ENCODE measurements at regions not wholly inside any gene's neighbourhood (a gene's known extent, or its start where the extent isn't known, plus 50 kb on each side); places are given as distances from the start of the nearest gene placed in this dataset.

DNA sequence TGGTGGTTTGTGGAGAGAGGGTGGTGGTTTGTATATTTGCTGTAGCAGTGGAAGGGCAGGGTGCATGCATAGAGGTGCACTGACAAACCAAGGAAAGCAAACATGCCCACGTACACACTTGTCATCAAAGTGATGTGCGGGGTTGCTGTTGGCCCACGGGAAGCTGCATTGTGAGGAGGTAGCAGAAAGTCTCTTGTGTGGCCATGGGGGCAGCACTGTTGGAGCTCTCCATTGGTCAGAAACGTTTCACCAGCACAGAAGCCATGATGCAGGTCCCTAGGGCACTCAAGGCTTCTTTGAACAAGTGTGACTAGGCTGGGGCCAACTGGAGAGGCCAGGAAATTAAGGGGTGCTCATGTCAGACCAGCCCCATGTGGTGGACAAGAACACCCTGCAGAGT is 174.8 kb upstream of the KLF8 start:
- no peak overlapping the region for H3K27ac Mint-ChIP-seq
- no peak overlapping the region for H3K4me3 Mint-ChIP-seq
- no peaks in the 10 kb centered on the region for H3K27me3 Mint-ChIP-seq (ENCODE audit: low read depth)
- no peak for DNase-seq (ENCODE audit: low spot score in 2 of 2, unreplicated experiment in 2 of 2)
- no peaks in the 10 kb centered on the region for H3K4me1 Mint-ChIP-seq
- peaks cover 80% of the 10 kb centered on the region for H3K9me3 Mint-ChIP-seq
- TF ChIP-seq, protein P1, sequence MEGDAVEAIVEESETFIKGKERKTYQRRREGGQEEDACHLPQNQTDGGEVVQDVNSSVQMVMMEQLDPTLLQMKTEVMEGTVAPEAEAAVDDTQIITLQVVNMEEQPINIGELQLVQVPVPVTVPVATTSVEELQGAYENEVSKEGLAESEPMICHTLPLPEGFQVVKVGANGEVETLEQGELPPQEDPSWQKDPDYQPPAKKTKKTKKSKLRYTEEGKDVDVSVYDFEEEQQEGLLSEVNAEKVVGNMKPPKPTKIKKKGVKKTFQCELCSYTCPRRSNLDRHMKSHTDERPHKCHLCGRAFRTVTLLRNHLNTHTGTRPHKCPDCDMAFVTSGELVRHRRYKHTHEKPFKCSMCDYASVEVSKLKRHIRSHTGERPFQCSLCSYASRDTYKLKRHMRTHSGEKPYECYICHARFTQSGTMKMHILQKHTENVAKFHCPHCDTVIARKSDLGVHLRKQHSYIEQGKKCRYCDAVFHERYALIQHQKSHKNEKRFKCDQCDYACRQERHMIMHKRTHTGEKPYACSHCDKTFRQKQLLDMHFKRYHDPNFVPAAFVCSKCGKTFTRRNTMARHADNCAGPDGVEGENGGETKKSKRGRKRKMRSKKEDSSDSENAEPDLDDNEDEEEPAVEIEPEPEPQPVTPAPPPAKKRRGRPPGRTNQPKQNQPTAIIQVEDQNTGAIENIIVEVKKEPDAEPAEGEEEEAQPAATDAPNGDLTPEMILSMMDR (IDR thresholded peaks at IDR 0.05; ENCODE audit: unreplicated experiment), result no peak
- H3K36me3 Mint-ChIP-seq, result peaks cover 17% of the 10 kb centered on the region

DNA sequence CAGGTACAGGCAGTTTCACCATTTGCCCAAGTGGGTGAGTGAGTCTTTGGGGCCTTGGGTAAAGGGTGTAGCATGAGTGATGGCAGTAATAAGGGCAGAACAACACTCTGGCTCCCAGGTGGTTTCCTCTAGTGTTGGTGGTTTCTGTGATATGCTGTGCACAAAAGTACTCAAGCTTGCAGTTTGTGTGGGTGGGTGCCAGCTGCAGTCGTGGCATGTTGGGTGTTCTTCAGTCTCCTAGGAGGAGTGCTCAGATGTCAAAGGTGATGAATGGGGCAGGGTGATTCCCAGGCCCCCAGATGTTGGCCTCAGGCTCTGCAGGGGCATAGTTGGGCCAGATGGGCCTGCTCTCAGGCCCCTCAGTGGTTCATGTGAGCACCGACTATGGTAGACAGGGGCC is 166.1 kb upstream of the KLF8 start:
- DNase-seq (ENCODE audit: low spot score in 2 of 2, unreplicated experiment in 2 of 2), result no peak
- H3K27ac Mint-ChIP-seq, result no peak overlapping the region
- peaks cover 4% of the 10 kb centered on the region for H3K36me3 Mint-ChIP-seq
- TF ChIP-seq, protein P1 (IDR thresholded peaks at IDR 0.05; ENCODE audit: unreplicated experiment), result no peak
- no peaks in the 10 kb centered on the region for H3K27me3 Mint-ChIP-seq (ENCODE audit: low read depth)
- H3K9me3 Mint-ChIP-seq, result peaks cover 44% of the 10 kb centered on the region
- no peak overlapping the region for H3K4me3 Mint-ChIP-seq
- H3K4me1 Mint-ChIP-seq, result no peaks in the 10 kb centered on the region

DNA sequence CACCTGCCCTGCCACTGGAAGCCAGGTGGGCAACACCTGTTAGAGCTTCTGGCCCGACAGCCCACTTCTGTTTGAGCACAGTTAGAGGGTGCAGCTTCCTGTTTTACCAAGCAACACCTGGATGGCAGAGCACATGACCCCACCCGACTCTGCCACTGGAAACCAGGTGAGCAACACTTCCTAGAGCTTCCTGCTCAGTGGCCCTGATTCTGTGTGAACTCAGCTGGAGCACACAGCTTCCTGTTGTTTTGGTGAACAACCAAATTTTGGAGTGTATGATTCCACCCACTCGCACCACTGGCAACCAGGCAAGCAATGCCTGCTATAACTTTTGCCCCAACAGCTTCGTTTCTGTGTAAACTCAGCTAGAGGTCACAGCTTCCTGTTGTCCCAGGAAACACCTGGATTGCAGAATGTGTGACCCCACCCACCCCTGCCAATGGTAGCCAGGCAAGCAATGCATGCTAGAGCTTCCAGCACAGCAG is 163.8 kb upstream of the KLF8 start:
- Mint-ChIP-seq H3K27ac (no peak overlapping the region), H3K9me3 (peaks cover 28% of the 10 kb centered on the region), H3K36me3 (no peaks in the 10 kb centered on the region), H3K27me3 (ENCODE audit: low read depth) (no peaks in the 10 kb centered on the region), H3K4me1 (no peaks in the 10 kb centered on the region), H3K4me3 (no peak overlapping the region)
- TF ChIP-seq, protein P1 (IDR thresholded peaks at IDR 0.05; ENCODE audit: unreplicated experiment), result no peak
- DNase-seq (ENCODE audit: low spot score in 2 of 2, unreplicated experiment in 2 of 2), result no peak

DNA sequence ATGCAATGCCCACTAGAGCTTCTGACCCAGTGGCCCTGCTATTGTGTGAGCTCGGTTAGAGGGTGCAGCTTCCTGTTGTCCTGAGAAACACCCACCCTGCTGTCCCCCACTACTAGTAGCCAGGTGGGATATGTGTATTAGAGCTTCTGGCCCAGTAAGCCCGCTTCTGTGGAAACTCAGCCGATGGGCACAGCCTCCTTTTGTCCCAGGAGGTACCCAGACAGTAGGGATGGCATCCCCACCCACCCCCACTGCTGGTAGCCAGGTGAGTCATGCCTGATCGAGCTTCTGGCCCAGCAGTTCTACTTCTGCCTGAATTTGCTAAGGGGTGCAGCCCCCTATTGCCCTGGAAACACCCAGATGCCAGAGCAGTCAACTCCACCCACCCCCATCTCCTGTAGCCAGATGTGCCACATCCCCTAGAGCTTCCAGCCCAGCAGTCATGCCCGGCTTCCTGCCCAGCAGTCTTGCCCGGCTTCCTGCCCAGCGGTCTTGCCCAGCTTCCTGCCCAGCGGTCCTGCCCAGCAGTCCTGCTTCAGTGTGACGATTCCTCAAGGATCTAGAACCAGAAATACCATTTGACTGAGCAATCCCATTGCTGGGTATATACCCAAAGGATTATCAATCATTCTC is 162.7 kb upstream of the KLF8 start:
- TF ChIP-seq, protein P1 (IDR thresholded peaks at IDR 0.05; ENCODE audit: unreplicated experiment), result no peak
- no peaks in the 10 kb centered on the region for H3K4me1 Mint-ChIP-seq
- no peaks in the 10 kb centered on the region for H3K36me3 Mint-ChIP-seq
- no peak overlapping the region for H3K4me3 Mint-ChIP-seq
- H3K9me3 Mint-ChIP-seq, result peaks cover 28% of the 10 kb centered on the region
- no peaks in the 10 kb centered on the region for H3K27me3 Mint-ChIP-seq (ENCODE audit: low read depth)
- no peak for DNase-seq (ENCODE audit: low spot score in 2 of 2, unreplicated experiment in 2 of 2)
- no peak overlapping the region for H3K27ac Mint-ChIP-seq

DNA sequence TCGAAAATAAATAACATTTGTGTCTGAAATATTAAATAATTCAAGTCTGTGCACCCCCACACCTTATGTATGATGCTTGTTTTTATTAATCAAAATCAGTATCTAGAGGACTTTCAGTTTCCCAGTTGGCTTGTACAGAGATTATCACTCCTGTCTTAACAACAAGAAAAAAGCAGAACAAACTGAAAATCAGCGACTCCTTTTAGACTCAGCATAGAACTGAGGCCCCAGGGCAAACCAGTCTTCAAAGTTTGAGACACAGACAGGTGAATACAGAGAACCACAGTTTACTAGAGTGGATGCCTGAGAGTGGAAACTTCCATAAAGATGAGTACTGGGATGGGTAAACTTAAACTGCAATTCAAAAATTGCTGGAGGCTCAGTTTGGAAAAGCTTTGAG is 142.8 kb upstream of the KLF8 start:
- H3K4me1 Mint-ChIP-seq, result no peaks in the 10 kb centered on the region
- H3K36me3 Mint-ChIP-seq, result no peaks in the 10 kb centered on the region
- no peaks in the 10 kb centered on the region for H3K27me3 Mint-ChIP-seq (ENCODE audit: low read depth)
- peaks cover 37% of the 10 kb centered on the region for H3K9me3 Mint-ChIP-seq
- no peak overlapping the region for H3K27ac Mint-ChIP-seq
- TF ChIP-seq, protein P1 (IDR thresholded peaks at IDR 0.05; ENCODE audit: unreplicated experiment), result no peak
- no peak for DNase-seq (ENCODE audit: low spot score in 2 of 2, unreplicated experiment in 2 of 2)
- H3K4me3 Mint-ChIP-seq, result no peak overlapping the region

Data from mesothelial cell of epicardium (in vitro differentiated cells).